ENCODE measurements at regions not wholly inside any gene's neighbourhood (a gene's known extent, or its start where the extent isn't known, plus 50 kb on each side); places are given as distances from the start of the nearest gene placed in this dataset.

- TF ChIP-seq, protein P1, sequence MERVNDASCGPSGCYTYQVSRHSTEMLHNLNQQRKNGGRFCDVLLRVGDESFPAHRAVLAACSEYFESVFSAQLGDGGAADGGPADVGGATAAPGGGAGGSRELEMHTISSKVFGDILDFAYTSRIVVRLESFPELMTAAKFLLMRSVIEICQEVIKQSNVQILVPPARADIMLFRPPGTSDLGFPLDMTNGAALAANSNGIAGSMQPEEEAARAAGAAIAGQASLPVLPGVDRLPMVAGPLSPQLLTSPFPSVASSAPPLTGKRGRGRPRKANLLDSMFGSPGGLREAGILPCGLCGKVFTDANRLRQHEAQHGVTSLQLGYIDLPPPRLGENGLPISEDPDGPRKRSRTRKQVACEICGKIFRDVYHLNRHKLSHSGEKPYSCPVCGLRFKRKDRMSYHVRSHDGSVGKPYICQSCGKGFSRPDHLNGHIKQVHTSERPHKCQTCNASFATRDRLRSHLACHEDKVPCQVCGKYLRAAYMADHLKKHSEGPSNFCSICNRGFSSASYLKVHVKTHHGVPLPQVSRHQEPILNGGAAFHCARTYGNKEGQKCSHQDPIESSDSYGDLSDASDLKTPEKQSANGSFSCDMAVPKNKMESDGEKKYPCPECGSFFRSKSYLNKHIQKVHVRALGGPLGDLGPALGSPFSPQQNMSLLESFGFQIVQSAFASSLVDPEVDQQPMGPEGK (CRISPR knock-in tag; IDR thresholded peaks at IDR 0.05; ENCODE audit: borderline replicate concordance) = no peak
- no peak for TF ChIP-seq ZFP30 (CRISPR knock-in tag; IDR thresholded peaks at IDR 0.05)
- TF ChIP-seq, protein P2, sequence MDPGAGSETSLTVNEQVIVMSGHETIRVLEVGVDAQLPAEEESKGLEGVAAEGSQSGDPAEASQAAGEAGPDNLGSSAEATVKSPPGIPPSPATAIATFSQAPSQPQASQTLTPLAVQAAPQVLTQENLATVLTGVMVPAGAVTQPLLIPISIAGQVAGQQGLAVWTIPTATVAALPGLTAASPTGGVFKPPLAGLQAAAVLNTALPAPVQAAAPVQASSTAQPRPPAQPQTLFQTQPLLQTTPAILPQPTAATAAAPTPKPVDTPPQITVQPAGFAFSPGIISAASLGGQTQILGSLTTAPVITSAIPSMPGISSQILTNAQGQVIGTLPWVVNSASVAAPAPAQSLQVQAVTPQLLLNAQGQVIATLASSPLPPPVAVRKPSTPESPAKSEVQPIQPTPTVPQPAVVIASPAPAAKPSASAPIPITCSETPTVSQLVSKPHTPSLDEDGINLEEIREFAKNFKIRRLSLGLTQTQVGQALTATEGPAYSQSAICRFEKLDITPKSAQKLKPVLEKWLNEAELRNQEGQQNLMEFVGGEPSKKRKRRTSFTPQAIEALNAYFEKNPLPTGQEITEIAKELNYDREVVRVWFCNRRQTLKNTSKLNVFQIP (CRISPR knock-in tag; IDR thresholded peaks at IDR 0.05; ENCODE audit: borderline replicate concordance, low read depth) = no peak
- TF ChIP-seq, protein P3, sequence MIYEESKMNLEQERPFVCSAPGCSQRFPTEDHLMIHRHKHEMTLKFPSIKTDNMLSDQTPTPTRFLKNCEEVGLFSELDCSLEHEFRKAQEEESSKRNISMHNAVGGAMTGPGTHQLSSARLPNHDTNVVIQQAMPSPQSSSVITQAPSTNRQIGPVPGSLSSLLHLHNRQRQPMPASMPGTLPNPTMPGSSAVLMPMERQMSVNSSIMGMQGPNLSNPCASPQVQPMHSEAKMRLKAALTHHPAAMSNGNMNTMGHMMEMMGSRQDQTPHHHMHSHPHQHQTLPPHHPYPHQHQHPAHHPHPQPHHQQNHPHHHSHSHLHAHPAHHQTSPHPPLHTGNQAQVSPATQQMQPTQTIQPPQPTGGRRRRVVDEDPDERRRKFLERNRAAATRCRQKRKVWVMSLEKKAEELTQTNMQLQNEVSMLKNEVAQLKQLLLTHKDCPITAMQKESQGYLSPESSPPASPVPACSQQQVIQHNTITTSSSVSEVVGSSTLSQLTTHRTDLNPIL (CRISPR knock-in tag; IDR thresholded peaks at IDR 0.05; ENCODE audit: low read depth) = no peak
- TF ChIP-seq TCF4 (CRISPR knock-in tag; IDR thresholded peaks at IDR 0.05; ENCODE audit: borderline replicate concordance) = no peak
- TF ChIP-seq ZFP3 (CRISPR knock-in tag; IDR thresholded peaks at IDR 0.05) = no peak
- TF ChIP-seq ZNF70 (CRISPR knock-in tag; IDR thresholded peaks at IDR 0.05) = no peak
- no peak for TF ChIP-seq SNAI2 (CRISPR knock-in tag; IDR thresholded peaks at IDR 0.05)
These were observed 79.8 kb upstream of the TNFSF11 start for GRCh38 chr13:42494157-42494556.

Measured in SK-N-SH treated with all-trans-retinoic acid at 6 μM for 48 hours (cell line).